ENCODE measurements at regions not wholly inside any gene's neighbourhood (a gene's known extent, or its start where the extent isn't known, plus 50 kb on each side); places are given as distances from the start of the nearest gene placed in this dataset.
A peak's percentile ranks its signal among the peaks of the same experiment; 100 is the strongest.

DNA sequence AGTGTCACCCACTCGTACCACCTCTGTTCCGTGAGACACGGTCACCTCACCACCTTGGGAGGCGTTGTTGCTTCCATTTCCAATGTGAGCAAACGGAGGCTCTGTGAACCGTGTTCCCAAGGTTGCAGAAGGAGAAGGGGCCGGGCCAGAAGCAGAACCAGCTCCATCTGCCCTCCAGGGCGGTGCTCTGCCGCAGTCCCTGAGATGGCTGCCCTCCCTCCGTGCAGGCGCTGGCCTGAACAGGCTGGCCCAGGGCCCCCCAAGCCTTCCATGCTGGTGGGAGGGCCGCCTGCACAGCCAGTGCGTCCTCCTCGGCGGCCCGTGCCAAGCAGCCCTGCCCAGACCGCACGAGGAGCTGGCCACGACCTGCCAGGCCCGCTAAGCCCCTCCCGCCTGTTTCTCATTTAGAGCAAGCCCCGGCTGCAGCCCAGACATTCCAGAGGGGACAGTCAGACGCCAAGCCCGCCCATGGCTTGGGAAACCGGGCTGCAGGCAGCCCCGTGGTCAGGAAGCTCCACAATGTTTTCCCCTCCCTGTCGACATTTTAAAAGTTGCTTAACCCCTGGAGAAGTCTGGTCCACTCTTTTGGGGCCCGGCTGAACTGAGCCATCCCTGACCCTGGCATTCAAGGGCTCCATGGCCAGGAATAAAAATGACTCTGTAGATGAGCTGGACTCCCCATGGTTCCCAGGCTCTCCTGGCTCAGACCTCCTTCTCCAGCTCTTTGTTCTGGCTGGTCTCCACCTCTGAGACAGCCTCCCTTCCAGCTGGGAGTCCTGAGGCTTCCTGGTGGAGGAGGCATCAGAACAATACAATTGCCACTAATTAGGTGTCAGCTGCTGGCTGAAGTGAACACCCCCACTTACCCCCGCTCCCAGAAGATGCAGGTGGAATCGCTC lies 236.0 kb downstream of the BCL11B start:
- TF ChIP-seq EZH2 (IDR thresholded peaks at IDR 0.05; ENCODE audit: borderline replicate concordance), result no peak
- TF ChIP-seq, protein P1, sequence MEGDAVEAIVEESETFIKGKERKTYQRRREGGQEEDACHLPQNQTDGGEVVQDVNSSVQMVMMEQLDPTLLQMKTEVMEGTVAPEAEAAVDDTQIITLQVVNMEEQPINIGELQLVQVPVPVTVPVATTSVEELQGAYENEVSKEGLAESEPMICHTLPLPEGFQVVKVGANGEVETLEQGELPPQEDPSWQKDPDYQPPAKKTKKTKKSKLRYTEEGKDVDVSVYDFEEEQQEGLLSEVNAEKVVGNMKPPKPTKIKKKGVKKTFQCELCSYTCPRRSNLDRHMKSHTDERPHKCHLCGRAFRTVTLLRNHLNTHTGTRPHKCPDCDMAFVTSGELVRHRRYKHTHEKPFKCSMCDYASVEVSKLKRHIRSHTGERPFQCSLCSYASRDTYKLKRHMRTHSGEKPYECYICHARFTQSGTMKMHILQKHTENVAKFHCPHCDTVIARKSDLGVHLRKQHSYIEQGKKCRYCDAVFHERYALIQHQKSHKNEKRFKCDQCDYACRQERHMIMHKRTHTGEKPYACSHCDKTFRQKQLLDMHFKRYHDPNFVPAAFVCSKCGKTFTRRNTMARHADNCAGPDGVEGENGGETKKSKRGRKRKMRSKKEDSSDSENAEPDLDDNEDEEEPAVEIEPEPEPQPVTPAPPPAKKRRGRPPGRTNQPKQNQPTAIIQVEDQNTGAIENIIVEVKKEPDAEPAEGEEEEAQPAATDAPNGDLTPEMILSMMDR (IDR thresholded peaks at IDR 0.05; ENCODE audit: poor library complexity), result peak; percentile 19
